ENCODE measurements at regions not wholly inside any gene's neighbourhood (a gene's known extent, or its start where the extent isn't known, plus 50 kb on each side); places are given as distances from the start of the nearest gene placed in this dataset.

- H3K9me3 ChIP-seq, result no peaks in the 10 kb centered on the region
- intact Hi-C loops (cut with DNase I), result no loop called here
- no peak for DNase-seq (ENCODE audit: extremely low spot score in 2 of 2)
- H3K4me1 ChIP-seq, result no peaks in the 10 kb centered on the region
- no peaks in the 10 kb centered on the region for H3K36me3 ChIP-seq
- no peaks in the 10 kb centered on the region for H3K27me3 ChIP-seq
- H3K27ac ChIP-seq, result no peak overlapping the region
- no peak overlapping the region for H3K4me3 ChIP-seq
- no peak for TF ChIP-seq POLR2A (IDR thresholded peaks at IDR 0.05)
- TF ChIP-seq POLR2AphosphoS5 (IDR thresholded peaks at IDR 0.05; ENCODE audit: insufficient read depth in 1 of 2, low read depth in 1 of 2), result no peak
- no peak for TF ChIP-seq CTCF (IDR thresholded peaks at IDR 0.05)
These were observed 2046.8 kb upstream of the CDH9 start for GRCh38 chr5:29085142-29085541.

GRCh38 chr5:29079771-29080170 lies 2041.4 kb upstream of the CDH9 start:
- Histone ChIP-seq H3K27ac (no peak overlapping the region), H3K9me3 (no peaks in the 10 kb centered on the region), H3K4me3 (no peak overlapping the region), H3K36me3 (no peaks in the 10 kb centered on the region), H3K27me3 (no peaks in the 10 kb centered on the region), H3K4me1 (no peaks in the 10 kb centered on the region)
- intact Hi-C loops (cut with DNase I), result no loop called here
- no peak for TF ChIP-seq CTCF (IDR thresholded peaks at IDR 0.05)
- TF ChIP-seq POLR2A (IDR thresholded peaks at IDR 0.05), result no peak
- no peak for TF ChIP-seq POLR2AphosphoS5 (IDR thresholded peaks at IDR 0.05; ENCODE audit: insufficient read depth in 1 of 2, low read depth in 1 of 2)
- no peak for DNase-seq (ENCODE audit: extremely low spot score in 2 of 2)

DNA sequence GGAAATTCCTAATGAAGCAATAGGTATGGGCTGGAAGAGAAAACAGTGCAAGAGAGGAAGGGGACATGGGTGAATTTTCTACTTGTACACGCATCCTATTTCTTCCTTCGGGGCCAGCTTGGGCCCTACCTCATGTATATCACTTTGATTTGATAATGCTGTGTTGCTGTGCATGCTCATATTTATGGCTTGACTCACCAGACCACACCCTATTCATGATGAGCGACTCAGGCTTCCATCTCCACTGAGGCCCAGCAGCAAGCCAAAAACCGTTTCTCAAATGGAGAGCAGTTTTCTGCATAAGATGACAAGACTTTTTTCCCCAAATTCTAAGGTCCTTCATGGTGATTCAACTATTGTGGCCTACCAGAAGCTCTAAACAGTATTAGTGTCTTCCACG lies 2039.1 kb upstream of the CDH9 start:
- Histone ChIP-seq H3K36me3 (no peaks in the 10 kb centered on the region), H3K4me3 (no peak overlapping the region), H3K4me1 (no peaks in the 10 kb centered on the region), H3K9me3 (no peaks in the 10 kb centered on the region), H3K27ac (no peak overlapping the region), H3K27me3 (no peaks in the 10 kb centered on the region)
- intact Hi-C loops (cut with DNase I), result no loop called here
- TF ChIP-seq POLR2A (IDR thresholded peaks at IDR 0.05), result no peak
- no peak for TF ChIP-seq CTCF (IDR thresholded peaks at IDR 0.05)
- TF ChIP-seq POLR2AphosphoS5 (IDR thresholded peaks at IDR 0.05; ENCODE audit: insufficient read depth in 1 of 2, low read depth in 1 of 2), result no peak
- DNase-seq (ENCODE audit: extremely low spot score in 2 of 2), result no peak

- no peaks in the 10 kb centered on the region for H3K9me3 ChIP-seq
- TF ChIP-seq CTCF (IDR thresholded peaks at IDR 0.05) (no peak), POLR2AphosphoS5 (IDR thresholded peaks at IDR 0.05; ENCODE audit: insufficient read depth in 1 of 2, low read depth in 1 of 2) (no peak)
- DNase-seq (ENCODE audit: extremely low spot score in 2 of 2), result no peak
- no peaks in the 10 kb centered on the region for H3K4me1 ChIP-seq
- no peak overlapping the region for H3K4me3 ChIP-seq
- H3K36me3 ChIP-seq, result no peaks in the 10 kb centered on the region
- H3K27me3 ChIP-seq, result no peaks in the 10 kb centered on the region
- intact Hi-C loops (cut with DNase I), result no loop called here
- no peak overlapping the region for H3K27ac ChIP-seq
These were observed 2030.7 kb upstream of the CDH9 start for GRCh38 chr5:29069104-29069402.

- no peak for TF ChIP-seq CTCF (IDR thresholded peaks at IDR 0.05)
- no peak for TF ChIP-seq POLR2AphosphoS5 (IDR thresholded peaks at IDR 0.05; ENCODE audit: insufficient read depth in 1 of 2, low read depth in 1 of 2)
- no peak for TF ChIP-seq POLR2A (IDR thresholded peaks at IDR 0.05)
- H3K27me3 ChIP-seq, result no peaks in the 10 kb centered on the region
- DNase-seq (ENCODE audit: extremely low spot score in 2 of 2), result no peak
- H3K36me3 ChIP-seq, result no peaks in the 10 kb centered on the region
- H3K27ac ChIP-seq, result no peak overlapping the region
- intact Hi-C loops (cut with DNase I), result no loop called here
- H3K9me3 ChIP-seq, result no peaks in the 10 kb centered on the region
- no peak overlapping the region for H3K4me3 ChIP-seq
- no peaks in the 10 kb centered on the region for H3K4me1 ChIP-seq
These were observed 2023.0 kb upstream of the CDH9 start for GRCh38 chr5:29061381-29061780.
